Hippocampal formation (tissue), 2 donors: ENCODE measurements at regions not wholly inside any gene's neighbourhood (a gene's known extent, or its start where the extent isn't known, plus 50 kb on each side); places are given as distances from the start of the nearest gene placed in this dataset.

ENCODE experiments used
- DNase-seq, 2 donors: peaks; one replicate each; lab custom pipeline; 2025; lab: John Stamatoyannopoulos, UW

DNA sequence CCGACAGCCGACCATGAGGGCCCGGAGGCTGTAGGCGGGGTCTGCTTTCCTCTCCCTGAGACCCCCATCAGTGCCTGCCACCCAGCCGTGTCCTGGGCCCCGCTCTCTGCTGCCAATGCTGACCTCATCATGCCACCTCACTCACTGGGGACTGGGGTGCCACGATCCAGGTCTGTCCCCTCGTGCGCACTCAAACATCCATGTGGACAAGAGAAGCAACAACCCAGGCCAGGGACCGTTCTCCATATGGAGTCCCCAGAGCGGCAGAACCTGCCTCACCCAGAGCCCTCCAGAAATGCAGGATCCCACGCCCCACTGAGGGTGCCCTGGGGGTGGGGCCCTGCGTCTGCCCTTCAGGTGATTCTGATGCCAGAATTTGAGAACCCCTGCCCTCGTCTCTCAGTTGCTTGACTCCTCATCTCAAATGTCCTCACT, 210.0 kb upstream of the PPP2R2D start:
- DNase-seq, result no peak

DNA sequence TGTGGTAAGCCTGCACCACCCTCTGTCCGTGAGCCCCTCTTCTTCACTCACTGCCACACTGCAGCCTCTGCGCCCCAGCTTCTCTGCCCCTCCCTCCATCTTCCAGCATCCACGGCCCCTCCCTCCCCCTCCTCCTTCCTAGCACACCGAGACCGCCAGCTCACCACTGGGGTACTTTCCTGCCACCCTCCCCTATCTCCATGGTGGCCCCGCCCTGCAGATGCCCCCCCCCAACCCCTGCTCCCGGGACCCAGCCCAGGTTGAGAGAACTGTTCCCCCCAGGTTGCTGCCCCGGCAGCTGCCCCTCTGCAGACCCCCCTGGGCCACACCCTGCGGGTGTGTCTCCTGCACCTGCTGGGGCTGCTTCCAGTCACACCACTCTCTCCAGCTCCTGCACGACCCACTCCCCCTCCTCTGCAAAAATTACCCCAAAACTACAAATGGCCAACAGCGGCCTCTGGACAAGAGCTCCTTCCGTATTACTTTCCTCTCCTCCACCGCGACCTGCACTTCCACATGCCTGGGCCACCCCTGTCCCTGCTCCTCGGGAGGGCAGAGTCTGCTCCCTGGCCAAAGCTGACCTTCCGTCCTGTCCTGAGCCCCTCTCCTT, 209.2 kb upstream of the PPP2R2D start:
- no peak for DNase-seq

GRCh38 chr10:131692176-131692575, 208.6 kb upstream of the PPP2R2D start:
- no peak for DNase-seq

DNA sequence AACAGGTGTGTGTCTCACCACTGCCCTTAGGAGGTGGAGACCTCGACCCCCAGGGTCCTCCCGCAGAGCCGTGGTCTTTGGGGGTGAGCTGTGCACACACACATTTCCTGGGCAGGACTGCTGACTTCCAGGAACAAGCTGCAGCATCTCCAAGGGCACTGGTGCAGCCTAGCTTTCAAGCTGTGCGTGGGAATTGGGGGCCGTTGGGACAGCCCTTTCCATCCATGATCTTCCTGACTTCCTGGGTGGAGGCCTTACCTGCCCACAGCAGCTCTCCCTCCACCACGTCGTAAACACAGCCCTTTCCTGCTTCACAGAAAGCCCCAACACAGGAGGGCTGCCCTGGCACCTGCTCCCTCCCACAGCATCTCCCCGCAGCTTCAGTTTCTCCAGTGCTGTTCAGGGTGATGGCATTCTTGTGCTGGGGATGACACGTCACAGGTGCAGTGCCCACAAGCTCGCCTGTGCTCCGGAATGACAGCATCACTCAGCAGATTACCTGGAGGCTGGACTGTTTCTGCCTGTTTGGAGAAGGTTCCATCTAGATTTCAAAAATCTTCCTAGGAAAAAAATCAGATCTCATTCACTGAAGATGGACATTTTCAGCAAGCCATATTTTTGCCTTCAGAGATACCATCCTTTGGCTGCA, 208.0 kb upstream of the PPP2R2D start:
- DNase-seq, result no peak

GRCh38 chr10:131693766-131694165, 207.0 kb upstream of the PPP2R2D start:
- no peak for DNase-seq

DNA sequence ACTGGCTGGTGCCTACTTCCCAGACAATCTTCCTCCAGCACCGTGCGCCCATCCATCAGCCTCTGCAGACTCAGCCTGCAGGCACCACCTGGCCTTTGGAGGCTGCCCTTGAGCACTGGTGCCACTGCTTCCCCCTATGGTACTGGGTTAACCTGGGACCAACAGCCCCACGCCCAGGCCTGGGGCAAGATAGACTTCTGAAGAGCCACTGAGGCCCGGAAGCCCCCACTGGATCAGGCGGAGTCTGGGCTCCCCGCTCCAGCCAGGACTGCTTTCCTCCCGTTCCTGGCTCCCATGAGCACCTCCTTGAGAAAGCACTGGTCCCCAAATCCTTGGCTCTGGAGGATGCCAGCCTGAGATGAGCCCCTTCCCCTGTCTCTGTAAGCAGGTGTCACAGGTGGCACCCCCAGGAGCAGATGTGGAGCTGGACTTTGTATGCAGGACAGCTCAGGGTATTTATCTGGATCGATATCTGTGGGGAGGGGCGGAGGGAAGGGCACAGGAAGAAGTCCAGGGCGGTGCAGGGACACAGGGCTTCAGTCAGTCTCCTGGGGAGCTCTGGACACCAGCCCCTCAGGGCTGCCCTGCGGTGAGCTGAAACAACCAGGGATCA, 206.5 kb upstream of the PPP2R2D start:
- DNase-seq, result no peak

GRCh38 chr10:131694781-131695495, 205.9 kb upstream of the PPP2R2D start:
- no peak for DNase-seq

GRCh38 chr10:131695496-131696165, 205.2 kb upstream of the PPP2R2D start:
- DNase-seq, result no peak

- DNase-seq, result no peak
These were observed 203.2 kb upstream of the PPP2R2D start for GRCh38 chr10:131697476-131698128.

DNA sequence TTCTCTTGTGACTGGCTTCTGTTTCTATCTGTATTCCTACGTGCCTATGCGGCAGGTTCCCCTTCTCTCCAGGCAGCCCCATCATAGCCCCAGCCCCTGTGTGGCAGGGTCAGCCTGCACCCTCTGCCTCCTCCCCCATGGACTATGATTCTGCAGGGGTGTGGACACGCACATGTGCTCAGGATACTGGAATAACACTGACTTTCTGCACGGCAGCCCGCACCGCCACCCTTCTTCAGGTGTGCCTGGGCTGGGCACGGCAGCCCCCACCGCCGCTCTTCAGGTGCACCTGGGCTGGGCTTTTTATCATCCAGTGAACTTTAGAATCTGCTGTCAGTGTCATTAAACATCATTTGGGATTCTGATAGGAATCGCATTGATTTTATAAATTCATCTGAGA, 202.6 kb upstream of the PPP2R2D start:
- no peak for DNase-seq

DNA sequence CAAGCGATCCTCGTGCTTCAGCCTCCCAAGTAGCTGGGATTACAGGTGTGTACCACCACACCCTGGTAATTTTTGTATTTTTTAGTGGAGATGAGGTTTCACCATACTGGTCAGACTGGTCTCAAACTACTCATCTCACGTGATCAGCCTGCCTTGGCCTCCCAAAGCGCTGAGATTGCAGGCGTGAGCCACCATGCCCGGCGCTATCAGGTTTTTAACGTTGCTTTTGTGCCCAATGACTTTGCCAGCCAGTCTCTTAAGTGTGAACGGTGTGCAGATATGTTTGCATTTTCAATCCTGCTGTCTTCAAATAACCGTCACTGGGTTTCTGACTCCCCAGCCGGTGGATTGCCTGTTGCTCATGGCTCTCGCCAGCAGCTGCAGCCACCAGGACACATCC, 201.8 kb upstream of the PPP2R2D start:
- DNase-seq, result no peak

- no peak for DNase-seq
These were observed 200.8 kb upstream of the PPP2R2D start for GRCh38 chr10:131700032-131700431.

GRCh38 chr10:131700506-131700905, 200.3 kb upstream of the PPP2R2D start:
- DNase-seq, result no peak

DNA sequence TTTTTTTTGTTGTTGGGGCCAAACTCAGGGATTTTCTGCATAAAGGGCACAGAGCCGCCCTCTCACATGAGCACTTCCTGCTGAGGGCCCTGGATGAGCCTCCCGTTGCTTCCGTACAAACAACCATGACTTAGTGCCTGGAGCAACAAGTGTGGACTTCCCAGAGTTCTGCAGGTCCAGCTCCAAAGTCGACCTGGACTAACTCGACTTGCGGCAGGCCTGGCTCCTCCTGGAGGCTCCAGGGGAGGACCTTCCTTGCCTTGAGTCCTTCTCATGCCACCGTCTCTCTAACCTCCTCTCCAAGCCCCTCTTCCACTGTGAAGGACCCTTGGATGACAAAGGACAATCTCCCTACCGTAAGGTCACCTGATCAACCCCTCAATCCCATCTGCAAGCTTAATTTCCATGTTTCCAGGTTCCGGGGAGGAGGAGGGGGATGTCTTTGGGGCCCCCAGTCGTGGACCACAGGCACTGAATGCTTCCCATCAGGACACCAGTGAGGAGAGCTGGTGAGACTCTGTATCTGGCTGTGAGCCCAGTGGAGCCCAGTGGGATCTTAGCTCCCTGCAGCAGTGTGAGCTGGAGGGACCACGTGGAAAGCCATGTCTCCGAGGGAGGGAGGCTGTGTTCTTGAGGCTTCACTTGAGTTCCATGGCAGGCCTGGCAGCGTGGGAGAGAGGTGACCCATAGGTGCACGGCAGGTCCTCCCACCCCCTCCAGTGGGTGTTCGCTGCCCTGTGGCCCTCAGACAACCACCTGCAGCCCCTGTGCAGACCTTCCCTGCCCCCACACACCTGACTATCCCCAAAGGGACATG, 199.5 kb upstream of the PPP2R2D start:
- DNase-seq, result no peak

GRCh38 chr10:131702531-131703356, 198.1 kb upstream of the PPP2R2D start:
- DNase-seq, result no peak

GRCh38 chr10:131703541-131703940, 197.3 kb upstream of the PPP2R2D start:
- DNase-seq, result no peak

DNA sequence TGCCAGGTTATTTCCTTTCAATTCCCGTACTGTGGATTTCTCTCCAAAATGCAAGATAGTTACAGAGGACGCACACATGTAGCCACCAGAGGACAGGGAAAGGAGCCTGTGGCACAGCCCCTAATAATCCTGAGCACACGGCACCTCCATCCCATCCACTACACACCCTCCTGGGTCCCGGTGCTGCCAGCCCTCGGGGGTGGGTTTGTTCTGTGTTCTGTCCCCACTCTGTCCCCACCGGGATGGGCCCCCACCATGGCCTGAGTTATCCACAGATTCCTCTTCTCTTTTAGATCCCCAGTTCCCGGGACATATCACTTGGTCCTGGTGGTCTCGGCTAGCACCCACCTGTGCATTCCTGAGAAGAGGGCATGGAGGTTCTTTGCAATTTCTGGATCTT, 196.9 kb upstream of the PPP2R2D start:
- DNase-seq, result no peak

DNA sequence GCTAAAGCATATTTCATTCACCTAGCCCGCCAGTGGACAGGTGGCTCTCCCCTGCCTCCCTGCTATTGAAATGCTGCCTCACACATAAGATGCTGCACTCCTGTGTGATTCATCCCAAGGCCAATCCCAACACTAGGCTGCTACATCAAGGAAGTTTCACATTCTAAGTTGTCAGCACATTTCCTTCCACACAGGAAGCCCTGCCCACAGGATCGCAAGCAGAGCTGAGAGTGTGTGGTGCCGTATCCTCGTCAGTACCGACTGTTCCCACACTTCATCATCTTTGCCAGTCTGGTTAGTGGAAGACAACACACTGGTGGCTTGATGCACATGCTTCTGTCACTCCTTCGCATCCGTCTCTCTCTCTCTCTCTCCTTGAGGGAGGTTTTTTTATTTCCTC, 194.3 kb upstream of the PPP2R2D start:
- no peak for DNase-seq

- no peak for DNase-seq
These were observed 193.9 kb upstream of the PPP2R2D start for GRCh38 chr10:131706952-131707351.
